IPS-NIHi11 (cell line): ENCODE measurements at regions not wholly inside any gene's neighbourhood (a gene's known extent, or its start where the extent isn't known, plus 50 kb on each side); places are given as distances from the start of the nearest gene placed in this dataset.
A peak's percentile ranks its signal among the peaks of the same experiment; 100 is the strongest.
"Not testable (repeated sequence)": the region's sequence is repeated elsewhere in the genome, so short reads cannot be mapped to it uniquely, and the experiment has no call there.

Source experiments
- DNase-seq: peaks from one replicate; pipeline ENCODE4 v3.0.0; 2012; ENCODE audit warnings: mixed read lengths, low spot score

DNA sequence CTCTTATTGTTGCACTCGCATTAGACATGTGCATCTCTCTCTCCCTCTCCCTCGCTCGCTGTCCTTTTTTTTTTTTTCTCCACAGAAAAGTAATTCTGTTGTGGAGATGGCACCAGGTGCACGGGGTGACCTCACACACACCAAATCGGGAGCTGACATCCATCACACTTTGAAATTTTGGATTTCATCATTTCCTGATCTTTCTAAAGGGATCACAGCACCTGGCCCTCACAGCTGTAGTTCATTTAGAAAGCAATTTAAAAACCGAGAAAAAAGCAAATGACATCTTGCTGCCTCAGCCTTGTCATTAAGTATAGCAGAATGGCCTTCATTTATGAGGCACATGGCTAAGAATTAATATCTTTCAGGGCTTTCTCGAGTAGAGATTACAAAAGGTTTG, 717.2 kb downstream of the RNF144A start:
- no peak for DNase-seq

DNA sequence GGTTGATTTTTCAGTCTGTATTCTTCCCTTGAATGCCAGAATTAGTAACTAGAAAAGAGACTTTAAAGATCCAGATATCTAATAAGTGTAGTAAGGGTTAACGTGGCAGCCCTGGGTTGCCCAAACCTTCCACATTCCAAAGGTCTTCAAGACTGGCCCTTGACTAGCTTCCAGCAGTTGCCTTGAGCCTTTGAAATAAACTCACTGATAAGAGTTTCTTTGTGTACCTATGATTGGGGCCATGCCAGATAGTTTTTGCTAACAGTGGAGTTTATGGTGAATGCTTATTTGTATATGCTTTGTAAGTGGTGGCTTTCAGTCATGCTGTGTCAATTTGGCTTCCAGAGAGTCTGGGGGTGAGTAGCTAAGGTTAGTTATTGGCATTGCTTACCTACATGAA, 722.3 kb downstream of the RNF144A start:
- DNase-seq: no peak

DNA sequence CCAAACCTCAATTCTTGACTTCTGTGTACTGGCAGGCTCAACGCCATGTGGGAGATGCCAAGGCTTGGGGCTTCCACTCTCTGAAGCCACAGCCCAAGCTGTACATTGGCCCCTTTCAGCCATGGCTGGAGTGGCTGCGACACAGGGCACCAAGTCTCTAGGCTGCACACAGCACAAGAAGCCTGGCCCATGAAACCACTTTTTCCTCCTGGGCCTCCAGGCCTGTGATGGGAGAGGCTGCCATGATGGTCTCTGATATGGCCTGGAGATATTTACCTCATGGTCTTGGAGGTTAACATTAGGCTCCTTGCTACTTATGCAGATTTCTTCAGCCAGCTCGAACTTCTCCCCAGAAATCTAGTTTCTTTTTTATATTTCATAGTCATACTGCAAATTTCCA, 724.1 kb downstream of the RNF144A start:
- not testable (repeated sequence) for DNase-seq

DNA sequence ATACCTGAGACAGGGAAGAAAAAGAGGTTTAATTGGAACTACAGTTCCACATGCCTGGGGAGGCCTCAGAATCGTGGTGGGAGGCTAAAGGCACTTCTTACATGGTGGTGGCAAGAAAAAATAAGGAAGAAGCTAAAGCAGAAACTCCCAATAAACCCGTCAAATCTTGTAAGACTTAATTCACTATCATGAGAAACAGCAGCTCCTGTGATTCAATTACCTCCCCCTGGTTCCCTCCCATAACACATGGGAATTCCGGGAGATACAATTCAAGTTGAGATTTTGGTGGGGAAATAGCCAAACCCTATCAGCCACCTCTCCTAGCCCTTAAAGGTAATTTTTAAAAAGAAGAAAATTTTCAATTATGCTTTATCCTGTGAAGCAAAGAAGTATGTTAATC, 728.8 kb downstream of the RNF144A start:
- no peak for DNase-seq

DNA sequence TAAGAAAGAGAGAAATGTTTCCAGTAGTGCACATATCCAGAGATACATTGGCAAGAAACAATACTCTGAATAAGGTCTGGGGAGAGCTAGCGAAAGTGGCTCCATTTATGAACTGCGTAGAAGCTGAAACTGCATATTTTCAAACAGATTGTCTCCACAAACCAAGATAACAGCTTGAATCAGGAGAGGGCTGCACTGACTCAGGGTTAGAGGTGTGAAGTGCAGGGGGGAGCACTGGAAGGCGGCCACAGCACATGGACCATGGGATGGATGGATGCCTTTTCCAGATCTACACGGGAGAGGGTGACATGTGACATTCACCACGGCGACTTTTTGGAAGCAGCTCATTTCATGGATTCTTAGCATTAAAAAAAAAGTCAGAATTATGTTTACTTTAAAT, 729.4 kb downstream of the RNF144A start:
- no peak for DNase-seq

DNA sequence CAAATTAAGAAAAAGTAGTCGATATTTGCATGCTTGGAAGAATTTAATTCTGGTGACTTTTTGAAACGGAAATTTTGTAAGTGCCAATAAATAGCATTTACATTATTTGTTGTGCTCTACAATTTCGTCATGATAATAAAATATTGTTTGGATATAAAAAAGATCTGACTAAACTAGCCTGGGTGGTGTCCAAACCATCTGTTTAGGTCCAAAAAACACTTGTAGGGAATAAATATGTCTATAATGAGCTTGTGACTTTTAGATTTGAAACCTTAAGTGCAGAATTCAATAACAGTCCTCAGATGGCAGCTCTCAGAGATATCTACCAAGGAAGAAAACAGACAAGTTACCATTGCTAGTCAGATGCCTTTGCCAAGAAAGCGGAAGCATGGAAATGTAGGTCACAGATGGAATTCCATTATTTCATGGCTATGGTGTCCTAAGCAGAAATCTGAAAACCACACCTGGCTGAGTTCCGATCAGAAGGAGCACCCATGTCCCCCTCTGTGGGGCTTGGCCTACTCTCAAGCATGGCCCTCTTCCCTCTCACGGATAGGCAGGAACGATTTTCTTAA, 731.1 kb downstream of the RNF144A start:
- no peak for DNase-seq

DNA sequence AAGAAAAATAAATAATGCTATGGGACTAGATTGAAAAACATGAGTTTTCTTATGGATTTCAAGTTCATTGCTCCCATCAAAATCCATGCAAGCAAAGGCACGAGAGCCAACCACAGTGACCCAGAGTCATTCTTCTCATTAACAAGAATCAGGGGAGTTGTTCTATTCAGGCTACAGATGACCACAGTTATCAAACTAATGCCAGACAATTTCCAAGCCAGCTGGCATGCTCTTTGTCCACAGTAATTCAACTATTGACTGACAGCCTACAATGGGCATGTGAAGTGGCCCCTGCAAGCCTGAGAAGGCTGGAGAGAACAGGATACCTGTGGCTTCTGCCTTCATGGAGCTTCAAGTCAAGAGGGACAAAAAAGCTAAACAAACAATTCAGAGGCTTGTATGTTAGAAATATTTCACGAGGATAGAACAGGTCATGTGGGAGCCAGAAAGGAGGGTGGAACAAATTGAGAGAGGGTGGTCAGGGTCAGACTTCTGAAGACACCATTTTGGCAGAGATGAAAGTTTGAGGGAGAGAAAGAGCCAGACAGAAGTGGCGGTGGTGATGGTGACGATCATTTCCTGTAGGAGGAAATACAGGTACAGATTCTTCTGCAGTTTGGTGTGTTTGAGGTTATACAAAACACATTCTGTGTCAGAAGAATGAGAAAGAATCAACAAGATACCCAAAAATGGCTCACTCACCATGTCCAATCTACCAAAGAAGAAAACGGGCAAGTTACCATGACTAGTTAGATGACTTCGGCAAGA, 732.4 kb downstream of the RNF144A start:
- no peak for DNase-seq

DNA sequence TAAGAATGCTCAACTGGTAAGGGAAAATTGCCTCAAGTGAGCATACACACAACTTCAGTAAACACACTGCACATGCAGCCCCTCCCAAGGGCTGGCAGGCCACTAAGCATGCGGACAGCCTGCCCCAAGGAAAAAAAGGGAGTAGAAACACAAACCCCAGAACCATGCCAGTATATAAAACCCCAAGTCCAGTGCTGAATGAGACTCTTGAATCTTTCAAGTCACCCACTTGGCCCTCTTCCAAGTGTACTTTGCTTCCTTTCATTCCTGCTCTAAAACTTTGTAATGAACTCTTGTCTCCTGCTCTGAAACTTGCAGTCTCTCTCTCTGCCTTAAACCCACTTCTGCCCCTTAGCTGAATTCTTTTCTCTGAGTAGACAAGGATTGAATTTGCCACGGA, 736.4 kb downstream of the RNF144A start:
- DNase-seq: no peak

DNA sequence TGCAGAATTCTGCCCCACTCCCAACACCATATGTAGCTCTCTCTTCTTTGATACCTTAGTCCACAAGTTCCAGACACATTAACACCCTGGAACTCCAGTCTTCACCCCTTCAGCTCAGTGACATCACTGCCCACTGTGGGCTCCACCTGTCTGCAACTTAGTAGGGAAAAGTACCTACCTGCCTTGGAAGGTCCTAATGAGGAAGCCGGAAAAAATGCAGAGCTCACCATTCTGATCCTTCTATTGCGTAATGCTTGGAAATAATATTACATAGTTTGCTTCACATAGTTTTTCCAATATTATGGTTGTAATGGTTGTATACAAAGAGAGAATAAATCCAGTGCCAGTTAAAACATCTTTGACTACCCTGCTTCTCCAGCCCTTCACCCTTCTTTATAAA, 738.4 kb downstream of the RNF144A start:
- no peak for DNase-seq

DNA sequence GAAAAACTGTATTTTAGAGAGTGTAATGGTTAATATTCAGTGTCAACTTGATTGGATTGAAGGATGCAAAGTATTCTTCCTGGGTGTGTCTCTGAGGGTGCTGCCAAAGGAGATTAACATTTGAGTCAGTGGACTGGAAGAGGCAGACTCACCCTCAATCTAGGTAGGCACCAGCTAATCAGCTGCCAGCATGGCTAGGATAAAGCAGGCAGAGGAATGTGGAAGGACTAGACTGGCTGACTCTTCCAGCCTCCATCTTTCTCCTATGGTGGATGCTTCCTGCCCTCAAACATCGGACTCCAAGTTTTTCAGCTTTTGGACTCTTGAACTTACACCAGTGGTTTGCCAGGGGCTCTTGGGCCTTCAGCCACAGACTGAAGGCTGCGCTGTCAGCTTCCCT, 740.3 kb downstream of the RNF144A start:
- DNase-seq: not testable (repeated sequence)

DNA sequence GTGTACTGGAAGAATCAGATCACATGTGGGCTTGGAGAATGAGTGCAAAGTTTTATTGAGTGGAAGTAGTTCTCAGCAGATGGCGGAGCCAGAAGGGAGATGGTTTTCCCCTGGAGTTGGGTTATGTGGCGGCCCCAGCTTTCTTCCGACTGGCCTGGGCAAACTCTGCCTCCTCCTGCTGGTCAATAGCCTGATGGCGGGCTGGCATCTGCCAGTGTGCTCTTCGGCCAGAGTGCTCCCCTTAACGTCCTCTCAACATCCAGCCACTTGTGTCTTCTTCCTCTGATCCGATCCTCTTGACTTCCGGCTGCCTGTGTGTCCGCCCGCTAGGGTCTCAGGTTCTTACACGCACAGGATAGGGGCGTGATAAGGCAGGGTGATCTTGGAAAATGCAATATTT, 741.3 kb downstream of the RNF144A start:
- DNase-seq: peak; percentile 11

DNA sequence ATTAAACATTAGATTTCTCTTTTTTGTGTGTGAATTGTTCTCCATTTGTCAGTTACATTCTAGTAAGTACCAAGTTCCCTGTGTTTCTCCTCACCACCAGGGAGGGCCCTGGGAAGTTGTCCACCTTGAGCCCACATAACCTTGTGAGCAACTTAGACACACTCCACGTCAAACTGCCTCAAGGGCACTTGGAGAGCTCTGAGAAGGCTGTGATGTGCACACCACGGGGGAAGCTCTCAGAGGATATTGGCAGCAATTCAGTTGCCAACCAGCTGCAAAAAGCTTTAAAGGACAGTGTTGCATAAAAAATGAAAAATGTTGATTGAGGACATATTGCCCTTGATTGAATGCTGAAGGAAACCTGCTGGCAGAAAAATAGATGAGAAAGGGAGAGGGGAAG, 743.6 kb downstream of the RNF144A start:
- DNase-seq: no peak

DNA sequence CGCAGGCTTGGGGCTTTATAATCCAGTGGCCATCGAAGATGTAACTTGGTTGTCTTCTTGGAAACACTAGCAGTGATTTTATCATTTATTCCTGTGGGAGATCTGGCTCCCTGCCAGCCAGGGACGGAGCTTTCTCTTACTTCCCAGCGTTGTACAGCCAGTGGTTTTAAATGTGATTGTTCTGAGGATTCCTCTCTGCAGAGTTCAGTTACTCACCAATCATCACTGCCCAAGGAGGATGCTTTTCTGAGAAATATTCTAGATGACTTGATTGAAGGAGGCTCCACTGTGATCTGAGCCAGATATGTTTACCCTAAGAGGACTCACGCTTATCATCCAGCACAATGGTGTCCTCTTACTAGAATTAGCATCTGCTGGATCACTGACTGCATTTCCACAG, 744.3 kb downstream of the RNF144A start:
- DNase-seq: no peak

DNA sequence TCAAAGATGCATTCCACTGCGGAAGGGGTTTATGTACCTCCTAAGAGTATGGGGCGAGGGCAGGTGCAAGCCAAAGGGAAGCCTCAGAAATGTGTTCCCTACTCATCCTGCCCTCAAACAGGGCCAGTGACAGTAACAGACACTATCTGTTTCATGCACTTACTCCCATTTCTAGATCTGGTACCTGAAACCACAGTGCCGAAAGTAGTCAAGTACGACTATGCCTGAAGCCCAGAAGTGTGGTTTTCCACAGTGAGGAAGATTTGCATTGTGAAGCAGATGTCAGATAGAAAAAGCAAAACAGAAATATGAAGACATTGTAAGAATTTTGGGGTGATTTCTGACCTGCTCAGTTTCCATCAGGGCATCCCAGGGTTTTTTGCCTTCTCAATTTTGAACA, 748.7 kb downstream of the RNF144A start:
- no peak for DNase-seq

DNA sequence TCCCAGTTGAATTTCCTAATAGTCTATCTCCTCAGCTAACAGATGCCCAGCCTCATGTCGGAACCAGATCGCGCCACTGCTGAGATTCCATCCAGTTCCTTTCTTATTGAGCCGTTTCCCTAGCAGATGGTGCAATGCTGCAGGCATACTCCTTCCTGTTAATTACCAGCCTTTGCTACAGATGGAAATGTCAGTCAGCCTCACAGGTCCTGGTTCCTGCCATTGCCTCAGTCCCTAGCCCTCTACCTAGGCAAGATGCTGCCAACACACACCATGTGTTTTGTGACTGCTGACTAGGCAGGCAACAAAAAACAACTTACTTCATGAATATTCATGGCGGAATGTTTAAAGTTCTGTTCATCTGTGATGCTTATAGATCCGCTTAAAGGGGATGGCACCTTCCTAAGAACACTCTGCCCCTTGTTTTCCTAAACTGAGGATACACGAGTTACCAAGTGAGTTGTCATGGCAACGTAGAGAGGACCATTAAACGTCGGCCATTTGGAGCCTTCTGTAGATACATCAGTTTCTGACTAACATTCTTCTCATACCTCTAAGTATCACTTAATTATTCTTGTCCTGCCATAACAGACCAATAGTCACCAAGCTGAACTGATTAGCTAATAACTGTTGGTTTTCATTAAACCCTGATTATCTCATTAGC, 749.5 kb downstream of the RNF144A start:
- no peak for DNase-seq

DNA sequence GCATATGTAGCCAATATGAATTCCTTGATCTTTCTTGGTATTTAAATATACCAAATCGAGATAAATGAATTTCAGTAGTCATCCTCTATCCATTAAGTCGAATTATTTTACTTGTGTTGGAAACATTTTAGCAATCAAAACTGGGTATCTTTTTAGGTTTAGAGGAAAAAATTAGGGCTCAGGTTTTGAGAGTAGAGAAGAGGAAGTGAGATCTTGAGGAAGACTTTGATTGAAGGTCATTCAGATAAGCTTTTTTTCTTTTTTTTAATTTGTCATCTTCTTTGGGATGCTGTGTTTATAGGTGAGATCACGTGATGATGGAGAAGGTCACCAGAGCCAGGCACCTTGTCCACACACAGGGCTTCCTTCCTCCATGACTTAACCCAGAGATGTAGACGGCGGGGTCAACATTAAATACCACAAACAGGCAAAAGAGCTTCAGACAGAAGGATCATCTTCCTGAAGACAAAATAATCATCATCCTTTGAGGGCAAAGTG, 750.1 kb downstream of the RNF144A start:
- DNase-seq: no peak

DNA sequence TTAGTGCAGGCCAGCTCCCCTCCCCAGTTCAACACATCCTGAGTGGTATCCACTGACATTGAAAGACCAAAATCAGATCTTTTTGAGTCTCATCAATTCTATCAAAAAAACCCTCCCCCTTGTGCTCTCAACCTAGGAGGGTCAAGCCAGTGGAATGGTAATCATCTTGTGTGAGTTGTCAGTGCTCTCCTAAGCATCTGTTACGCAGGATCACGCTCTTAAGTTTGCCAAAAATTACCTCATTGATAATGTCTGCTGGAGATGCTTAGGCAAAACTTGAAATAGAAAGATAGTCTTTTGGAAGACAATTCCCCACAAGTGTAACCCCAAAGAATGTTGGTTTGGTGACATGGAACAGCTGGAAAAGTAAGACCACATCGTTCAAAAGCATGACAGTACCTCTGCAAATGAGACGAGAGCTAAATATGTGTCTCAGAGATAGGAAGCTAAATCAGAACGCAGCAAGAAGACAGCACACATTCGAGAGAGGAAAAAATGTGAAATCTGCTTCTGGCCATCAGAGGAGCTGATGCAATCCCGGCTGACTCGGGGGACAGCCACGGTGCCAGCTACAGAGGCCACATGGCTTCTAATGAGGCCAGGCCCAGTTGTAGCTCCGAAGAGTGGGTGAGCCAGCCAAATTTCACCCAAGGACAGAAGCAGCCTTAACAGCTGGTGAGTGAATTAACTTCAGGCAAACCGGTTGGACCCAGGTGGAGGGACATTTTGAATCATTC, 753.9 kb downstream of the RNF144A start:
- no peak for DNase-seq

DNA sequence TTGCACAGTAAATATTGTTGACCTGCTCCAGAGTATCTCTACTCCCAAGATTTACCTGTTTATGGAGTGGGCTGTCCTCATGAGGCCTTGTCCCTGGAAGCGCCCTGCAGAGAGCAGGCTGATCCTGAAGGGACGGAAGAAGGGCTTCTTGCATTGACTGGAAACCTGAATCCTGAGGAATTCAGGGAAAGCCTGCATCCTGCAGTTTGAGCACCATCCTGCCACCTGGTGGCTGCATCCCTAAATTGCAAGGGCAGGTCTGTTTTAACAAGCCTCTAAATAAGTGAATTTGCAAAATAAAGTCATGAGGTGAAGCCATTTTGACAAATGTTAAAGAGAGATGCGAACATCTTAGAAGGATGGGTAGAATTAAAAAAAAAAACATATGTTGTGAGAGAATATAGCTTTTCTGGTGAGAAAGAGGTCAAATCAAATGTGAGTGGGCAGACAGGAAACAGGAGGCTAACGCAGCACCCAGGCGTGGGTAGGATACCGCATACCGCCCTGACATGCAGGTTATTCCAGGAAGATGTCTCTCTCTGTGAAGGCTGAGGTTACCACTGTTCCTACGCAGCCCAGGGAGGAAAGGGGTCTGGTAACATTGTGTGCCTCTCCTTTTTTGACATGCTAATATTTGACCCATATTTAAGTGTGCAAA, 754.9 kb downstream of the RNF144A start:
- peak; percentile 78 for DNase-seq

DNA sequence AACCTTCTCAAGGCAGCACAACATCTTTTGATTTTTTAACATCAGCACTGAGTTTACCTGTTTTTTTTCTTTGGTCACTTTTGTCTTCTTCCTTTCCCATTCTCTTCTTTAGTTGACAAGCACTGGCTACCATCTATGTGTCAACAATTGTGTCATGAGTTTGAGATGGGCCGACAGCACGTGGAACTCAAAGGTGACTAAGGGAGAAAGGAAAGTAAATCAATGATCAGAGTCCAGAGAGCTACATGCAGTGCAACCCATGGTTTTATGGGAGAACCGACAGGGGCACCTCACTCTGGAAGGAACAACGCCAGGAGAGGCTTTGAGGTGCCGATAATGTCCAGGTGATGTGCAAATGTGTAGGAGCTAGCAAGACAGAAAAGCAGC, 755.5 kb downstream of the RNF144A start:
- DNase-seq: no peak

DNA sequence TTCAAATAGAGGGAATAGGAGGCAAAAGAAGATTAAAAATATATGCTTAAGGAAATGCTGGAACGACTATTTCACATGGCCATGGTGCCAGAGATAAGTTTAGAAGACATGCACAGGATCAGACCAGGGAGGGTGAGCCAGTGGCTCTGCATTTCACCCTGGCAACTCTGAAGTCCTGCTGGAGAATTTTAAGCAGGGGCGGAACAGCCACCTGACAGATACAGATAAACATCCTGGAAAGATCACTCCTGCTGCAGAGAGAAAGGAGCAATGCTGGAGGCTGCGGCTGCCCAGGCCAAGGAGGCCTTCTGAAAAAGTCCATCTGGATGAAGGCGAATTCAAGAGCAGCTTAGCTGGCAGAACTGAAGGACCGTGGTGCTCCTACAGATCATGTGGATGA, 755.9 kb downstream of the RNF144A start:
- DNase-seq: no peak

DNA sequence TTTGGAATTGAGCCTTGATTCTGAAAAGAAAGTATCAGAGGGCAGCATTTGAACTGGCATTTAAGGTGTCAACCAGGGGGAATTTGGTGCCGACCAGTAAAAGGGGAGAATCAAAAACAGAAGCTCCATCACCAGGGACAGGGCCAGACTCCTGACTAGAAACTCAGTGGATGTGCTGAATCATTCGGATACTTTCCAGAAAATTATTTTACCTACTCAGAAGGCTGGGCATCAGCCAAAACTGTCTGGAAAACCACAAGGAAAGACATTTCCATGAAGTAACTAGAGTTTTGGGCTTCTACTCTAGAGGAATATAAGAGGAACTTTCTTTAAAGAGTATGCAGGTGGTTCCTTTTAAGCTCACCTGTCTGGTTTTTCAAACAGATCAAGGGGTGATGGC, 756.6 kb downstream of the RNF144A start:
- no peak for DNase-seq

DNA sequence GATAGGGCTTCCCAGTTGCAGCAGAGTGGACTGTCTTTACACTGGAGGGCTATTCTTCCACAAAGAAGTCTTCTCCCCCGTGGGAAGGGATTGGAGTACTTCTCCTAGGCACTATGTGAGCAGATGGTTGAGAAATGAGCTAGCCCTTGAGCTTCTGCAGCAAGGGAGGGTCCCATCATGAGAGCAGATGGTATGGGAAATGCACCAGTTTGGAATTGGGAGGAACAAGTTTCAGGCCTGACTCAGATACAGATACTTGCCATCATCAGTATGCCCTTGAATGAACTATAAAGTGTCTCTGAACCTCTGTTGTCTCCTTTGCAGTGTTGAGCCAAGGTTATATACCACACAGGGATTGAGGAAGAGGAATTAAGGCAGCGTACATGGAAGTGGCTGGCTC, 757.4 kb downstream of the RNF144A start:
- DNase-seq: no peak
